Natural killer cell (primary cell): ENCODE measurements at regions not wholly inside any gene's neighbourhood (a gene's known extent, or its start where the extent isn't known, plus 50 kb on each side); places are given as distances from the start of the nearest gene placed in this dataset.

Experiments used
- ATAC-seq, 3 donors: fragments of 150-1000 bp in 2 of 3; fragments of 200-7000 bp in 1 of 3; cut with Tn5 transposase; 1 replicate in 1 of 3; 2 replicates in 2 of 3; pipeline ENCODE4 v1.10.0; 2021; ENCODE audit warnings: mild to moderate bottlenecking in 2 of 3, moderate library complexity in 2 of 3
- DNase-seq, 2 donors: peaks; one replicate each; pipeline versions ENCODE4 v3.0.0 to v3.0.0-alpha.2; 2013 to 2021; ENCODE audit warnings: mixed read lengths in 1 of 2
- H3K27ac ChIP-seq: one replicate; pipeline ENCODE4 v1.5.1; 2013; ENCODE audit warnings: mild to moderate bottlenecking, low read length
- H3K27me3 ChIP-seq: one replicate; pipeline ENCODE4 v1.6.1; 2013; ENCODE audit warnings: low read length; ENCODE audit not compliant: control insufficient read depth, insufficient read depth
- H3K36me3 ChIP-seq: one replicate; pipeline ENCODE4 v1.6.1; 2013; ENCODE audit warnings: low read length; ENCODE audit not compliant: control insufficient read depth, insufficient read depth
- H3K4me1 ChIP-seq: one replicate; pipeline ENCODE4 v1.6.1; 2013; ENCODE audit warnings: low read length; ENCODE audit not compliant: control insufficient read depth, insufficient read depth
- H3K4me3 ChIP-seq: one replicate; pipeline ENCODE4 v1.5.1; 2013; ENCODE audit warnings: low read length
- H3K9me3 ChIP-seq: one replicate; pipeline ENCODE4 v1.6.1; 2013; ENCODE audit warnings: low read length; ENCODE audit not compliant: control insufficient read depth, insufficient read depth
- H3K27ac Mint-ChIP-seq, 2 donors: one replicate each; pipeline ENCODE4 v1.8.0; 2022; ENCODE audit warnings: mild to moderate bottlenecking in 2 of 2, mixed read lengths in 2 of 2, moderate library complexity in 1 of 2
- H3K27me3 Mint-ChIP-seq, 2 donors: one replicate each; pipeline ENCODE4 v1.8.0; 2022; ENCODE audit warnings: low read depth in 2 of 2, mixed read lengths in 2 of 2
- H3K36me3 Mint-ChIP-seq: one replicate; pipeline ENCODE4 v1.8.0; 2022; ENCODE audit warnings: mixed read lengths
- H3K4me1 Mint-ChIP-seq, 2 donors: one replicate each; pipeline ENCODE4 v1.8.0; 2022; ENCODE audit warnings: mixed read lengths in 2 of 2
- H3K4me3 Mint-ChIP-seq: one replicate; pipeline ENCODE4 v1.8.0; 2022; ENCODE audit warnings: mild to moderate bottlenecking, moderate library complexity, mixed read lengths
- H3K9me3 Mint-ChIP-seq, 2 donors: one replicate each; pipeline ENCODE4 v1.8.0; 2022; ENCODE audit warnings: mixed read lengths in 2 of 2
- CTCF ChIP-seq: fragments of 200-600 bp; IDR thresholded peaks from one replicate; pipeline ENCODE4 v1.8.0; 2022; ENCODE audit warnings: antibody characterized with exemption
- WGBS: methylation state at CpG from one replicate; pipeline ENCODE4 v1.1.7; 2013; ENCODE audit warnings: missing lambda C conversion rate; ENCODE audit not compliant: insufficient coverage; 5-methylcytosine and 5-hydroxymethylcytosine counted together
- intact Hi-C: fragments of 100-400 bp; cut with micrococcal nuclease; formaldehyde crosslinking; loops from one replicate; pipeline ENCODE4 v1.14.2; 2022

GRCh38 chr1:57546549-57547330 is 122.9 kb upstream of the DAB1 start:
- Histone ChIP-seq H3K27ac (no peak overlapping the region), H3K36me3 (no peaks in the 10 kb centered on the region), H3K27me3 (no peaks in the 10 kb centered on the region), H3K9me3 (no peaks in the 10 kb centered on the region), H3K4me3 (no peak overlapping the region), H3K4me1 (no peaks in the 10 kb centered on the region)
- no peak overlapping the region for H3K4me3 Mint-ChIP-seq
- 60% methylated on average over 4 of the region's 5 CpGs for WGBS
- H3K9me3 Mint-ChIP-seq: peaks cover 0 to 2% of the 10 kb centered on the region in 2 donors
- DNase-seq: no peak
- ATAC-seq: no peak
- H3K36me3 Mint-ChIP-seq: no peaks in the 10 kb centered on the region
- H3K27ac Mint-ChIP-seq: no peak overlapping the region
- H3K27me3 Mint-ChIP-seq: no peaks in the 10 kb centered on the region
- intact Hi-C loops: no loop called here
- no peaks in the 10 kb centered on the region for H3K4me1 Mint-ChIP-seq
- no peak for TF ChIP-seq CTCF

GRCh38 chr1:57544345-57544744 is 120.5 kb upstream of the DAB1 start:
- TF ChIP-seq CTCF: no peak

GRCh38 chr1:57536749-57537423 is 113.0 kb upstream of the DAB1 start:
- no peak for TF ChIP-seq CTCF

More at GRCh38 chr1:57544345-57544744, 120.5 kb upstream of the DAB1 start:
- no peak overlapping the region for H3K27ac ChIP-seq
- no peak overlapping the region for H3K4me3 ChIP-seq
- WGBS: 71% methylated on average over 1 of the region's 2 CpGs
- Mint-ChIP-seq H3K27me3 (no peaks in the 10 kb centered on the region), H3K4me1 (no peaks in the 10 kb centered on the region), H3K4me3 (no peak overlapping the region), H3K9me3 (peaks cover 0 to 4% of the 10 kb centered on the region in 2 donors), H3K27ac (no peak overlapping the region), H3K36me3 (no peaks in the 10 kb centered on the region)
- intact Hi-C loops: no loop called here
- H3K36me3 ChIP-seq: no peaks in the 10 kb centered on the region
- H3K27me3 ChIP-seq: no peaks in the 10 kb centered on the region
- ATAC-seq (no peak), DNase-seq (no peak)
- no peaks in the 10 kb centered on the region for H3K4me1 ChIP-seq
- no peaks in the 10 kb centered on the region for H3K9me3 ChIP-seq

More at GRCh38 chr1:57536749-57537423, 113.0 kb upstream of the DAB1 start:
- Histone ChIP-seq H3K4me3 (no peak overlapping the region), H3K36me3 (no peaks in the 10 kb centered on the region), H3K27me3 (no peaks in the 10 kb centered on the region), H3K9me3 (no peaks in the 10 kb centered on the region), H3K4me1 (no peaks in the 10 kb centered on the region), H3K27ac (no peak overlapping the region)
- DNase-seq: no peak
- no peak overlapping the region for H3K4me3 Mint-ChIP-seq
- no peaks in the 10 kb centered on the region for H3K36me3 Mint-ChIP-seq
- H3K27me3 Mint-ChIP-seq: peaks cover 0 to 3% of the 10 kb centered on the region in 2 donors
- H3K4me1 Mint-ChIP-seq: no peaks in the 10 kb centered on the region
- WGBS: 65% methylated on average over 4 of the region's 5 CpGs
- intact Hi-C loops: no loop called here
- ATAC-seq: no peak
- H3K9me3 Mint-ChIP-seq: peaks cover 0 to 3% of the 10 kb centered on the region in 2 donors
- no peak overlapping the region for H3K27ac Mint-ChIP-seq
